ENCODE measurements at regions not wholly inside any gene's neighbourhood (a gene's known extent, or its start where the extent isn't known, plus 50 kb on each side); places are given as distances from the start of the nearest gene placed in this dataset.
"Not testable (repeated sequence)": the region's sequence is repeated elsewhere in the genome, so short reads cannot be mapped to it uniquely, and the experiment has no call there.

DNA sequence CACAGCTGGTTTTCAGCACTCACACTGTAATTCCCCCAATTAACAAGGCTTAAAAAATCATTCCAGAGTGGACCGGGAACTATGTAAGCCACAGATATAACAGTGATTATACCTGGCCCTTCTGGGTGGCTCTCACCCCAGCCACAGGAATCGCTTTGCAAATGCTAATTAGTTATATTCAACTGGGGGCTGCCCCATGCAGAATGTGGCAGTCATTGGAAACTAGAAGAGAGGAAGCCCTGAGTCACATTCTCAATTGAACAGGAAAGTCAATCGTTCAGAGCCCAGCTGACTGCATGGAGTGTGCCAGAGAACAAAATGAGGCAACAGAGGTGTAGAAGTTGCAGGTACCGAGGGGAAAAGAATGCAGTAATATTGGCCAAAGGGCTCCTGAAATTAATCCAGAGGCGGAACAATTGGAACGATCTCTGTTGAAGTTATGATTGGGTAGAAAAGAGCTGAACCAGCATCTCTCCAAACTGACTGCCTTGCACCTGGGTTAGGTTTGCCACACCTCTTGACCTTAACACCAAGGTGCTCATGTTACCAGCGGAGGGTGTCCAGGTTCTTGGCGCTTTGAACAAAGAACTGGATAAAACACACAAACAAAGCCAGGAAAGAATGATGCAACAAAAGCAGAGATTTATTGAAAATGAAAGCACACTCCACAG, 909.7 kb upstream of the AUTS2 start:
- intact Hi-C loops (cut with DNase I), result no loop called here

DNA sequence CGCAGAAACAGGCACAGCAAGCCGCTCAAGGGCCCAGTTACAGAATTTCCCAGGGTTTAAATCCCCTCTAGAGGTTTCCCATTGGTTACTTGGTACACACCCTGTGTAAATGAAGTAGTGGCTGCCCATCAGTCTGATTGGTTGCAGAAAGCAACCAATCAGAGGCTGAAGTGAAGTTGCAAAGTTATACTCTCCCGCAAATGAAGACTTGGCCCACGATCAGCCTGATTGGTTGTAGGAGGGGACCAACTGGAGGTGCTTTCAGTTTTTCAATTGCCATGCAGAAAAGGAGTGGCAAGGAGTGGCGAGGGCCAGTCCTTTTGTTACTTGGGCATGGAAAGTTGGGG, 909.2 kb upstream of the AUTS2 start:
- intact Hi-C loops (cut with DNase I), result no loop called here
- DNase-seq, result no peak

More for the DNA sequence above, 909.7 kb upstream of the AUTS2 start:
- DNase-seq, result no peak

DNA sequence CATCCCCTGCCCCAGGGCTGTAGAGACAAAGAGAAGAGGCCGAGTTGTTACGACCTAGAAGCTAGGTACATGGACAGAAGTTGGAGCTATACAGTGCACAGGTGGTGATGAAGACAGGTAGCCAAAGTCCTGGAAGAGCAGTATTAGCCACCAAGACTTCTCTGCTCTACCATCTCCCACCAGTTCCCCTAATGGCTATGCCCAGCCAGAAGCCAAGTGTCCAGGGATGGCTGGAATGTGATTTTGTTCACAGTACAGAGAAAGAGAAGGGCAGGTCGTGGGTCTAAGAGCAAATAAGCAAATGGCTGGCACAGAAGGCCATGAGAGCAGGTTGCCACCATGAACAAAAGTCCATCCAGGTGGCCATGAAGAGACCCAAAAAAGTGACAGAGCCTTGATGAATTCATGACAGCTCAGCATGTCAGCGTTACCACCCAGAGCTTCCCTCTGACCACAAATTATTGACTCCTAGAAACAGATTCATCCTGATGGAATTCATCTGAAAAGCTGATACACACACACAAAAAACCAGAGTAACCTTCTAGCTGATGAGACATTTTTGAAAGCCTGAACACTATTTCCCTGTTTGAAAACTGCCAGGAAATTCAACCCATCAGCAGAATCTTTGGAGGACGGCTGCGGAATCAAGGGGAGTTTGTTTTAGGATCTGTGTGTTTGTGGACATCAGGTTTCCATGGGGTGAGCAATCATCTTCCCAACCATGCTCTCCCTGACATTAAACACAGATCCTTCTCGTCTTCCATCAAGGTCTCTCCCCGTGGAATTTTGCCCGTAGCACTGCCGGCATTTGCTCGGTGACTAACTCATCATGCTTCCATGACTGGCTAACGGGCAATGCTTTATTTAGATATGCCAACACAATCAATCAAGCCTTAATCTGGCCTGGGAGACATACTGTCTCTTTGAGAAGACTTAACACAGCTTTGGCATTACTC, 906.7 kb upstream of the AUTS2 start:
- intact Hi-C loops (cut with DNase I), result no loop called here

DNA sequence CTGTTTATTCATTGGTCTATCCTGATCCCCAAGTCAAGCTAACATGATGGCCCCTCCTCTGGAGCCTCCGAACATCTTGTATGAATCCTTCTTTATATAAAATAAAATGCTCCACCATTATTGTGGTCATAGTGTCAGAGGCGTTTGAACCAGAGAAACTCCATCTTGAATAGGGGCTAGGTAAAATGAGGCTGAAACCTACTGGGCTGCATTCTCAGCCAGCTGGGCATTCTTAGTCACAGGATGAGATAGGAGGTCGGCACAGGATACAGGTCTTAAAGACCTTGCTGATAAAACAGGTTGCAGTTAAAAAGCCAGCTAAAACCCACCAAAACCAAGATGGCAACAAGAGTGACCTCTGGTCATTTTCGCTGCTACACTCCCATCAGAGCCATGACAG, 905.8 kb upstream of the AUTS2 start:
- DNase-seq, result no peak
- intact Hi-C loops (cut with DNase I), result no loop called here

More for the DNA sequence above, 906.7 kb upstream of the AUTS2 start:
- no peak for DNase-seq

DNA sequence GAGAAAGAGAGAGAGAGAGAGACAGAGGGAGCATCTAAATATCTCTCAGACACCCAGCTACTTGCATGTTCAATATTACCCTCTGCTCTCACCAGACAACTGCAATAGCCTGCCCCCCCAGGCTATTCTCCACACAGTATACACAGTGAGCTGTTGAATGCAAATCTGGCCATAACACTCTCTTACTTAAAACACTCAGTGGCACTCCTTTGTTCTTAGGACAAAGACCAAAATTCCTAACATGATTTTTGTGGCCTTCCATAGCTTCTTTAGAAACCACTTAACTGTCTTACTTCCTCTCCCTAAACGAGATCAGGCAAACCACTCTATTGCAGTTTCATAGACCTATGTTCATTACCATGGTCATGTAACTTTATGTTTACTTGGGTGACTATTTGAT, 903.6 kb upstream of the AUTS2 start:
- intact Hi-C loops (cut with DNase I), result no loop called here
- DNase-seq, result no peak

DNA sequence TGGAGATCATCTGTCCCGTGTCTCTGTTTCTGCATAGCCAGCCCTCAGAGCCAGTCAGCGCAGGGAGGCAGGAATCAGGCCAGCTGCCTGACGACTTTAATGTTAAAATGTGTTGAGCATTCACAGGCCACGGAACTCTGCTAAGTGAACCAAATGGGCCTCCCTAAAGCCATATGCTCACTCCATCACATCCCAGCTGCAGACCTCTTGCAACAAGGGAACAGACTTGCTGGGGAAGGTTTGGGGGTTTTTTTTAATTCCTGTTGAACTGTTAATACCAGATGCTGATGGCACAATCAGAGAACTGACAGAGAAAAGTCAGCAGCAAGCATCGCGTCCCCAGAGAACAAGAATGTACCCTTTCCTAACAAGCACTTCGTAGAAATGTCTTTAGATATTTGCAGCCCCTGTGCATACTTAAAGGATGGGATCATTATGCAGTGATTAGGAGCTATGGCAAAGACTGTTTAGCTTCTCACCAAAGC, 900.4 kb upstream of the AUTS2 start:
- intact Hi-C loops (cut with DNase I), result no loop called here
- peak in 3 of 10 donors; percentile 7 to 83 (median 10) for DNase-seq

DNA sequence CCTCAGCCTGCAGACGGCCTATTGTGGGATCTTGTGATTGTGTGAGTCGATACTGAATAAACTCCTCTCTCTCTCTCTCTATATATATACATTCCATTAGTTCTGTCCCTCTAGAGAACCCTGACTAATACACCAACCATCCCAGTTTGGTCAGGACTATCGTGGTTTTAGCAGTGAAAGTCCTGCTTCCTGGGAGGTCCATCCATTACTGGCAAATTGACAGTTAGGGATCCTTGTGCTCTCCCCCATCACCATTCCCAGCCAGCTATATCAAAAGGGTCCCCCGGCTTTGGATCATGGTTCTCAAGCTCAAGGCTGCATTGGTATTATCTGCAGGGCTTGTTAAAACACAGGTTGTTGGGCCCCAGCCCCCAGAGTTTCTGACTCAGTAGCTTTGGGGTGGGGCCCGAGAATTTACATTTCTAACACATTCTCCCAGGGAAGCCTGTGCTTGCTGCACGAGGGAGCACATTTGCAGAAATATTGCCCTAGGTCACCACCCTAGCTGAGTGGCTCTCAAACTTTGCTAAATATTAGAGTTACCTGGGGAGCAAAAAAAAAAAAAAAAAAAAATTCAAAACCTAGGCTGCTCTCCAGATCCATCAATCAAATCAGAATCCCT, 899.1 kb upstream of the AUTS2 start:
- DNase-seq, result no peak
- intact Hi-C loops (cut with DNase I), result no loop called here

DNA sequence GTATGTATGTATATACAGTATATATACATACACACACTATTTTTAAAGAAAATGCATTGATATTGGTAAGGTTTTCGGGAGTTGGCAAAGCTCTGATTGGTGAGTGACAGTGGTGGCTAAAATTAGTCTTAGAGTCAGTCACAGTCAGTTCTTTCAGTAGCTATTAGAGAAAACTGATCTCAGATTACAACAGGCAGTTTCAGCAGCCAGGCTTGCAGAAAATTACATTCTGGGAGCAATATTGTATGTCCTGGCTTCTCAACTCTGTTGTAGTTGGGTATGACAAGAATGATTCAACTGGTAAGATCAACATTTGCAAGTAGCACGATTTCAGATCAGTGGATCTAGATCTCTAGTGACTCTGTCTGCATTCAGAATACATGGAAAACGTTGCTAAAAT, 897.9 kb upstream of the AUTS2 start:
- intact Hi-C loops (cut with DNase I), result no loop called here
- no peak for DNase-seq

DNA sequence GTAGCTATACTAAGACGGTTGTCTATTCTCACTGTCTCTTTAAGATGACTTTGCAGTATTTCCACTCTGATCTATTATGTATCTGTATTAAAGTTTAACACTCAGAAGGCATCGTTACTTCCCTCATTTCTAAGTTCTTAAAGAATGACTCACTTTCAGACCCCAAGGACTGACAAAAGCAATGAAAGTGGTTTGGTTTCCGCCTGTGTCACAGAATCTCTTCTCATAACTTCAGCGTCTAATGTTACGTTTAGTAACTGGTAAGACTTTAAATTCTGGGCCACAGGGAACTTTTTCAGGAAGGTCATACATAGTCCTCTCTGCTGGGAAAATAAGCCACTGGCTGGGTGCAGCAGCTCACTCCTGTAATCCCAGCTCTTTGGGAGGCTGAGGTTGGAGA, 892.0 kb upstream of the AUTS2 start:
- intact Hi-C loops (cut with DNase I), result no loop called here

DNA sequence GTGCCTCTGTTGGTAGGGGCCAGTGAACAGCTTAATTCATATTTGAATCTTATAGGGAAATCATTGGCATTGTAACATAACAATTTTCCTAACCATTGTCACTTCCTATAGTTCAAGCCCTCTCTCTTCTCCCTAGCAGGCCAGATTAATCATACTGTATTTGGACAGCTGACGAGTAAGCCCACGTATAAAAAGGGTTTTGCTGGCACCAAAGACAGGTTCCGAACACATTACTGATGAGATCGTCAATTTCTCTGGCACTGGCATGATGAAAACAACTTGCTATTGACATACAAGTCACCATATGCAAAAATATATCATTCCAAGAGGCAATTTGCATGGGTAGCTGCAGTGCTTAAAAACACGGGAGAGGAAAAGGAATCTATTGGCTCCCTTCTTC, 891.1 kb upstream of the AUTS2 start:
- intact Hi-C loops (cut with DNase I), result no loop called here
- DNase-seq, result no peak

More for the DNA sequence above, 892.0 kb upstream of the AUTS2 start:
- no peak for DNase-seq

DNA sequence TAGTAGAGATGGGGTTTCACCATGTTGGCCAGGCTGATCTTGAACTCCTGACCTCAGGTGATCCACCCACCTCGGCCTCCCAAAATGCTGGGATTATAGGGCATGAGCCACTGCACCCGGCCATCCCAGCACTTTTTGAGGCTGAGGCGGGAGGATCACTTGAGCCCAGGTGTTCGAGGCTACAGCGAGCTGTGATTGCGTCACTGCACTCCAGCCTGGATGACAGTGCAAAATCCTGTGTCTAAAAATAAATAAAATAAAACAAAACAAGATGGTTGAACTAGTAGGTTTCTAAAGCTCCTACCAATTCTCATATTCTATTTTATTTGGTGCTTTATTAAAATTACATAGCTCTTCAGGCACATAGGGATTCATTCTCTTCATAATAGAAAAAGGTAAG, 890.3 kb upstream of the AUTS2 start:
- DNase-seq, result no peak
- intact Hi-C loops (cut with DNase I), result no loop called here

DNA sequence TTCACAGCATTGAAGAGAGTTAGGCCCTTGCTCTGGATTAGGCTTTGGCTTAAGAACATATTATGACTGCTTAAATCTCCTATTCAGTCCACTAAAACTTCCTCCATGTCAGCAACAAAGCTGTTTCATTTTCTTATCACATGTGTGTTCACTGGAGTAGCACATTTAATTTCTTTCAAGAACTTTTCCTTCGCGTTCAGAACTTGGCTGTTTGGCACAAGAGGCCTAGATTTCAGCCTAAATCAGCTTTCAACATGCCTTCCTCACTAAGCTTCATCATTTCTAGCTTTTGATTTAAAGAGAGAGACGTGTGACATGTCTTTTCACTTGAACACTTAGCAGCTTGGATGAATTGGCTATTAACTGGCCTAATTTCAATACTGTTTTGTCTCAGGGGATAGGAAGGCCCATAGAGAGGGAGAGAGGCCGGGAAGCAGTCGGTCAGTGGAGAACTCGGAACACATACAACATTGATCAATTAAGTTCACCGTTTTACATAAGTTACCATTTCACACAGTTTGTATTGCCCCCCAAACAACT, 885.2 kb upstream of the AUTS2 start:
- intact Hi-C loops (cut with DNase I), result no loop called here
- no peak for DNase-seq

DNA sequence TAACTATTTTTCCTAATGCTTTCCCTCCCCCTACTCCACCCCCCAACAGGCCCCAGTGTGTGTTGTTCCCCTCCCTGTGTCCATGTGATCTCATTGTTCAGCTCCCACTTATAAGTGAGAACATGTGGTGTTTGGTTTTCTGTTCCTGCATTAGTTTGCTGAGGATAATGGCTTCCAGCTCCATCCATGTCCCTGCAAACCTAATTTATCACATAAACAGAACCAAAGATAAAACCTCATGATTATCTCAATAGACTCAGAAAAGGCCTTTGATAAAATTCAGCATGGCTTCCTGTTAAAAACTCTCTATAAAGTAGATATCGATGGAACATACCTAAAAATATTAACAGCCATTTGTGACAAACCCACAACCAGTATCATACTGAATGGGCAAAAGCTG, 884.1 kb upstream of the AUTS2 start:
- intact Hi-C loops (cut with DNase I); DNase-seq: not testable (repeated sequence)

DNA sequence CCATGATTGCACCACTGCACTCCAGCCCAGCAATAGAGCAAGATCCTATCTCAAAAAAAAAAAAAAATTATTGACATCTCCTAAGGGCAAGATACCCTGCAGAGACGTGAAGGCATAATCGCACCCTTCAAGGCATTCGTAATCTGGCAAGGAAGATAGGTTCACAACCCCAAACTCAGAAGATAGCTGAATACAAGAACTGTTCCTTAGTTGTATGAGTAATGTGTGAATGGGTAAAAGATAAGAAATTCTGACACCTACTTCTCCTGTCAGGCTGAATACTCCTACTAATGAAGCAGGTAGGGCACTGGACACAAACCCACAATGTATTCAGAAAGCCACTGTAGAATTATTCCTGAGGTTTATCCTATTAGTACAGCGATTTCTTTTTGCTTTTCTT, 882.4 kb upstream of the AUTS2 start:
- intact Hi-C loops (cut with DNase I), result no loop called here
- no peak for DNase-seq

DNA sequence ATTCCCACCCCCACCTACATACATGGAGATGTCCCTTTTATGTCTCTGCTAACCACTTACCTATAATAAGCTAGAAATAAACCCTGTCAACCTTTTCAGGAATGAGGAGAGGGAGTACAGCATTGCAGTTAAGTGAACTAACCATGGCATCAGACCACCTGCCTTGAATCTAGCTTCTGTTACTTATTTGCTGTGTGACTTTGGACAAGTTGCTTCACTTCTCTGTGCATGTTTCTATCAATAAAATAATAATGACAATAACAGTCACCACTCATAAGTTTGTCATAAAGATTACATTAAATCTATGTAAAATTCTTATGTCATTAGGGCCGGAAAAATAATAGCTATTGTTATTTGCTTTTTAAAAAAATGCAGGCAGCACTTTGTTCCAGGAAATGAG, 881.1 kb upstream of the AUTS2 start:
- no peak for DNase-seq
- intact Hi-C loops (cut with DNase I), result no loop called here

DNA sequence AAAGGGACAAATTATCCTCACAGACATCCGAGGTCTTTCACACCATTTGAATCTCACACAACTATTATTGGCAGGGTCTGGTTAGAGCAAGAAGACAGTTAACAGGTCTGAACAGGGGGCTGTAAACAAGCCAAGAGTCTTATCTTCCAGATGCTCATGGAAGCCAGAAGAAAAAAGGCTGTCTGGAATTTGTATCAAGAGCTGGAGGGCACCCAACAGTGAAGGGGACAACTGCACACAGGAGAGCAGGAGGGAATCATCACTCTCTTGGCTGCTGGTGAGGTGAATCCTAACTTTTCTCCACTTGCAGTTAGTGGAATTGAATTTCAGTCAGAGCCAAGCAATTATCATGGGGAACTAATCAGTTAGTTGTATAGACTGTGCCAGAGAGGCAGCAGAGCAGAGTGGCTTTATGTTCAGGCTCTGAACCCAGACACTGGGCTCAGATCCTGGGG, 880.2 kb upstream of the AUTS2 start:
- intact Hi-C loops (cut with DNase I), result no loop called here
- DNase-seq, result no peak

DNA sequence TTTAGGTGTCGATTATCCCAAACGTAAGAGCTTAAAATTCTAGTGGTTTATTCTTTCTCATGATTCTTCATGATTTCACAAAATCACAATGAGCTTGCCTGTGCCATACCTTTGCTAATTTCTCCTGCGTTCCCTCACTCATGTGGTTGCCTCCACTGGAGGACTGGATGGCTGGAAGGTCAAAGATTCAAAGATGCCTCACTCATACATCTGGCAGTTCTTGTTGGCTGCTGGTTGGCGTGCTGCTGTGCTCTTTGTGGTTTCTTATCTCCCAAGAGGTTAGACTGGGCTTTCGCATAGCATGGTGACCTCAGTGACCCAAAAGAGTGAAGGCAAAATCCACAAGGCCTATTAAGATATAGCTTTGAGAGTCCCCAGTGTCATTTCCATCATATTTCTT, 877.6 kb upstream of the AUTS2 start:
- intact Hi-C loops (cut with DNase I), result no loop called here
- DNase-seq, result no peak

DNA sequence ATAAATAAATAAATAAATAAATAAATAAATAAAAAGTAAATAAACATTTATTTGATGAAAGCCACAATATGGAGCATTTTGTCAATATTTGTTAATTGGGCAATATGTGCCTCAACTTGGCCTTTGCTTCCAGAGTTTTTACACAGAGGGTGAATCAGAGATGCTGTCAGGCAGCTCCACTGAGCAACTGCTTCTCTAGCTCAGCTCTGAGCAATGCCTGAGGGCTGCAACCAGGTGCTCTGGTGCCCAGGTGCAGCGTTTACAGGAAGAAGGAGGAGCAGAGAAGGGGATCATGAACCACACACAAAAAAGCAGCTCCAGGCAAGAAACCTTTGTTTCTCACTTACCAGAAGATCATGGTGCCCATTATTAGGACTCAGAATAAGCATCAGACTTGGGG, 876.2 kb upstream of the AUTS2 start:
- DNase-seq, result no peak
- intact Hi-C loops (cut with DNase I), result no loop called here

DNA sequence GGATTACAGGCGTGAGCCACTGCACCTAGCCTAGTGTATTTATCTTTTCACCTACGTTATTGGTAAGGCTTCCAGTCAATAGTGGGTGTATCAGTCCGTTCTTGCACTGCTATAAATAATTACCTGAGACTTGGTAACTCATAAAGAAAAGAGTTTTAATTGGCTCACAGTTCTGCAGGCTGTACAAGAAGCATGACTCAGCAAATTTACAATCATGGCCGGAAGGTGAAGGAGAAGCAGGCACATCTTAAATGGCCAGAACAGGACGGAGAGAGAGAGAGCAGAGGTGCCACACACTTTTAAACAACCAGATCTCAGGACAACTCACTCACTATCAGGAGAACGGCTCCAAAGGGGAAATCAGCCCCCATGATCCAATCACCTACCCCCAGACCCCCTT, 873.3 kb upstream of the AUTS2 start:
- no peak for DNase-seq
- intact Hi-C loops (cut with DNase I), result no loop called here

DNA sequence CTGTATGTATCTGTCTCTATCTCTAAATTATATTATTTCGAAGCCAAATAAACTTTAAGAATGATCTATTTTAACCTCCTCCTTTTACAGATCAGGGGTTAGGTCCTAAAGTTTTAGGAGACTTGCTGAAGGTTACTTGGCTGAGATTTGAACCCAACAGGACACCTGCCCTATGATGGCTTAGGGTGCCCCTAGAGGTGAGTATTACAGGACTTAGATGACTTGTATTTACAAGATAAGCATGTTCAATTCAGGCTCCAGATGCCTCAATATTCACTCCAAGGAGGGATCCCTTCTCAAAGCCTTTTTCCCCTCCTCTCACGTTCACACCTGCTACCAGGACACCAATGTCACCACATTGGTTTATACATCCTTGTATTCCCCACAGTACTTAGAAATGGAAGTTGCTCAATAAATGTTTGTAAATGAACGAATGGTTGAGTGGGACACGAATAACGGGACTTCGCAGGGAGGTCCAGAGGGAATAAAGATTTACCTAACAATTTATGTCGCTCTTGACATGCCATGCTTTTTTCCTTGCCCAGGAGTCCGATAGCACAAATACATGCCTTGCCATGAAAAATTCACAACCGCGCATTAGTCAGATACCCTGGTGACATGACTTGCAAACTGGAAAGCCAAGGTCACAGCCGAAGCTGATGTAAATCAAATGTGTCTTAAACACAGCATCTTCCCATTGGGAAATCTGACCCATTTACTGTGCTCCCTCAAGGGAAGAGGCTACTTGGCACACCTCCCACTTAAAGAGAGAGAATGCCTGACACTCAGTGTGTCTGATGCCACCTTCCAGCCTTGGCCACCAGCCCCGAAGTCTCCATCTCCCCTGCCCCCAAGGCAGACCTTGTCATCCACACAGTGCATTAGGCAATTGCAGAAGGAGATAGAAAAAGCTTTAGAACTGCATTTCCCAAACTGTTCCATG, 872.2 kb upstream of the AUTS2 start:
- intact Hi-C loops (cut with DNase I), result no loop called here
- DNase-seq, result no peak
